ENCODE measurements at regions not wholly inside any gene's neighbourhood (a gene's known extent, or its start where the extent isn't known, plus 50 kb on each side); places are given as distances from the start of the nearest gene placed in this dataset.

DNA sequence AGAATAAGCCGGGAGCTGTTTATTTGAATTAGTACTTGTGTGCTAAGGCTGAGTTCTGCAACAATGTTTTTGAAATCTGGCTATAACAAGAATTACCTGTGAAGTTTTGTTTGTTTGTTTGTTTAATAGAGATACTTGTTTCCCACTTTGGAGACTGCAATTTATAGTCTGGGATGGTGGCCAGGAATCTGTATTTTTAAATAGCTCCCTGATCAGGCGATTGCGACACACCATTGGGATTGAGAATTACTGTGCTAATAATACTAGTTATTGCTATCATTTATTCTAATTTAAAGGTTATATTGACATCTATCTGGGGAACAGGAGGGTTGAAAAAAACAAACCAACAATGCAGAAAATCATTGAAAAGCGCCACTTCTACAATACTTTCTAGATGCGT is 951.6 kb upstream of the TENM3 start:
- FAIRE-seq: no peak
- no peak for DNase-seq (ENCODE audit: extremely low spot score, insufficient read length, low read depth)

DNA sequence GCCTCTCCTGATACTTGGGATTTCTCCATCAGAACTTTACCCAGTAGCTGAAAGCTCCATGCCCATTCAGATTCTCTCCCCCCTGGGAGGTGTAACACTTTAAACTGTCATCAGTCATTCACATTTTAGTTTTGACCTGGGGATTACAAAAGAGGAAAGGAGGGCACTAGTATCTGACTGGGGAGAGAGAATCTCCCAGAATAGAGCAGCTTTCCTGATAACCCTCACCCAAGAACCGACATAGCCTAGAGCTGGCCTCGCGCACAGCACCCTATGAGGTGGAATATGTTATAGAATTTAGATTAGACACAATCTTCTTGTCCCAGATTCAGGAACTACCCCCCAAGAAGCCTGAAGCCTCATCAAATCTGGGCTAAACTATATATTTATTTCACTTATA is 950.2 kb upstream of the TENM3 start:
- FAIRE-seq (no peak), DNase-seq (ENCODE audit: extremely low spot score, insufficient read length, low read depth) (no peak)

DNA sequence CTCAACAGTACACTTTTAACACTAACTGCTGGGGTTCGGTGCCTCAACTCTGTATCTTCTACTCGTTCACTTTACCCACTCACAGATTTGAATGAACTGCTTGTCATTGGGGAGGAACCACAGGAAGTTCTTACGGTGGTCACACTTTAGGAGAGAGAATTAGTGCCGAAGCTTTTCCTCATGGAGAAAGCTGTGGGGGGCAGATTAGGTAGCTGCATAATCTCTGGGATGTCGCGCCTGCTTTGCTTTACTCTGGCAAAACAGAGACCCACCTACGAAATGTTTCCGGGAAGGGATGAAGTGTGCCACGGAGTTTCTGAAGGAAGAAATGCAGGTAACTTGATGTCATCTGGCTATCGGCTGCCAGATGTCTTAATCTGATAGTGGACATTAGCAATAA is 949.7 kb upstream of the TENM3 start:
- FAIRE-seq (no peak), DNase-seq (ENCODE audit: extremely low spot score, insufficient read length, low read depth) (no peak)

DNA sequence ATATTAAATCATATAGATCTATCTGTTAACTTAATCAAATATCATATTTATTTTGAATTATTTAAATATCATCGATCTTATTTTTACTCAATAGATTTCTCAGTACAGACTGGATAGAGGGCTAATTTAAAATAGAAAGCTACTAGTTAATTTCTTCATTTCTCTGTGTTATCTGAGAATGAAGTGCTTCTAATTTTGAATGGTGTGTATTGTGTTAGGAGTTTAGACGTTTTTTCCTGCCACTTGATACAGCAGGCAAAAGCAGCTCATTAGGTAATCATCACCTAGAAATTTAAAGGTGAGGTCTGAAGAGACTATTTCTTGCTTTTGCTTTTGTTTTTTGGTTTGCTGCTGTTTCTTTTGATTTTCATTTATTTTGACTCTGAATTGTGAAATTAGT is 948.8 kb upstream of the TENM3 start:
- FAIRE-seq (no peak), DNase-seq (ENCODE audit: extremely low spot score, insufficient read length, low read depth) (no peak)

DNA sequence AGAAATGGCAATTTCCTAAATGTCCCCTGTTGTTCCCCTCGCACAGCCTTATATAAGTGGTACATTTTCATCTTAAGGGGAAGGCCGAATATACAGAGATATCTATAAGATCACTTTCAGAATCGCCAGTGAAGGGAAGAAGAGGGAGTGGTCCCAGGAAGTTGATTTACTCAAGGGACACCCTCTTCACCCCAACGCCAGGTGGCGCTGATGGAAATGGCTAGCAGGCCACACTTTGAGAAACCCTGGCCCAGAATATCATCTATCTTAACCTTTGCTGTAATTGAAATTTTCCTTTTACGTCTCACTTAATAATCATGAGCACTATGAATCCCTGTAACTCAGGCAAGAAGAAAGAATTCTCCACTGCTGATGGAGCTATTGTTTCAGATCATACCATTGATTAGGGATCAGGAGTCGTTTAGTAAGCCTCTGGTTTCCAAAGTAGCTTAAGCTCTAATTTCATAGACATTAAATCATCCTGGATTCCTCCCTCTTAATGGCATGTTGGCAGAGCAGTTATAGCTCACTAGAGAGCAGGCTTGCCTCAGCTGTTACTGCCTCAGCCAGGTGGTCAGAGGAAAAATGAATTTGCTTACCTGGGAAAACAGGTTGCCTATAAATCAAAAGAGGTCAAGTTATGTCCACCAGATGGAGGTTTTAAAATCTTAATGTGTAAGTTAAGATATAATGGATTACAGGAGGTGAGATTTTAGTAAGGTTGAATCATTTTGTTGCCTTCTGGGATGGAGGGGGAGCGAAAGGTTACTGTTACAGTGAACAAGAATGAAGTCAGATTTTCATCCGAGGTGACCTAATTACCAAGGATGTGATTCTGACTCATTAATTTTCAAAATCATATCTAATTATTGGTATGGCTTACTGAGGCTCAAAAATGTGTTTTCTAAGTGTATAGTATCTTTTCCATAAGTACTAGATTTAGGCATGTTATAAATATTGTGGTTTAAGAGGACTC is 941.2 kb upstream of the TENM3 start:
- FAIRE-seq (no peak), DNase-seq (ENCODE audit: extremely low spot score, insufficient read length, low read depth) (no peak)

DNA sequence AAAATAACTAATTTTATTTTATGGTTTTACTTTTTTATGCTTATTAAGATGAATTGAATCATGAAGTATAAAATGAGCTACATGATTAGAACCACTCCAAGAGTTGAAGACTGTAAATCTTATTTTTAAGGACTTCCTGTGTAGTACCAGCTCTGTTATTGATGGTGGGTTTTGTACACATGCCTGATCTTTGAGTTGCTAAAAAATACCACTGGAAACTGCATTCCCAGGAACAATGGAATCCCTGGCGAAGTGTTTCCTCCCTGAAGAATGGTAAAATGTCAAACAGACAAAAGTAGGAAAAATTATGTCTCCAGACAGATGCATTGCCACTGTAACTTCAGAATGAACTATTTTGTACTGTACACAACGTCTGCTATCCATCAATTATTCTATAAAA is 935.4 kb upstream of the TENM3 start:
- no peak for FAIRE-seq
- no peak for DNase-seq (ENCODE audit: extremely low spot score, insufficient read length, low read depth)

DNA sequence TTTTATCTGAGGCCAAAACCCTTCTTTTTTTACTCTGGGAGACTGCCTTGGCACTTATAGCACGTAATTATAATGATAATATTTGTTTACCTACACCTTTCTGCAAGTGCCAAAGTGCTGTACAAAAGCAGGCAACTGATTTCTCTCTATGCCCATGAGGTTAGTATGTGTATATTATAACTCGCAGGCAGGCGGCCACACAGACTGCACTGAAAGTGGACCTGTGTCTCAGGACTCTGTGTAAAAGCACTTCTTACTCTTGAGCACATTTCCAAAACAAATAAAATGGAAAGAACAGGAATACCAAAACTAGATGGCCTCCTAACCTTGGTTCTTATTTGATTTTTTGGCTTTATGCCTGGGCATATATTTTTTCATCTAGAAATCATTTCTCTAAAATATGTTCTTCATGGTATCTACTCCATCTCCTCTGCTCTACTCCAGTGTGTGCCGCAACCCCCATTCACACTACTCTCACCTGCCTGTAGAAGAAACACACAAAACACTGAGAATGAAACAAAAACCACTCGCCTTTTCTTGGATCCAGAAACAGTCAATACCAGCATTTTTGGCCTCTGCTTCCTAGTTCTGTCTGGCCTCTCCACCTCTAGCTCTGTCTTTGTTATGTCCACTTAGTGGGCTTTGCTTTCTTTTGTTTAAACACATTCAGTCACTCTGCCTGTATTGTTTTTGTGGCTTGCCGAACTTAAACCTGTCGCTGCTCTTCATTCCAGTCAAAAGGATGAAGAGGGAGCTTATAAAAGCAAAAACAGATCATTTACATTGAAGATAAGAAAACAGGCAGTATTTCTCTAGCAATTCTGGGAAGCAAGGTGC is 934.5 kb upstream of the TENM3 start:
- DNase-seq (ENCODE audit: extremely low spot score, insufficient read length, low read depth): no peak
- no peak for FAIRE-seq

DNA sequence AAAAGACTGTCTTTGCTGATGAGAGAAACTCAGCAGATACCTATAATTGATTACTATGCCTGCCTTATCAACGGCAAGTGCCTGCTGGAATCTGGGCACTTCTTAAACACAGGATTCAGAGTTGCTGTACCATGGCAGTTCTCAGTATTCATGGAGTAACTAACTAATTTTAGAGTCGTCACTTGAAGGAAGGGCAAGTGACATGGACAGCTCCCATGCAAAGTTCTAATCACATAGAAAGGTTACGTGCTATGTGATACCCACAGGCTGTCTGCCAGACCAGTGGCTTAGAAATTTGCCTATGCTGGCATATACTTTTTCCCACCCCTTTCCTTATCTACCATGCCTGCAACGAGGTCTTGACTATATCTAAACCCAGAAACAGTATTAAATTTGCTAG is 931.1 kb upstream of the TENM3 start:
- FAIRE-seq: no peak

DNA sequence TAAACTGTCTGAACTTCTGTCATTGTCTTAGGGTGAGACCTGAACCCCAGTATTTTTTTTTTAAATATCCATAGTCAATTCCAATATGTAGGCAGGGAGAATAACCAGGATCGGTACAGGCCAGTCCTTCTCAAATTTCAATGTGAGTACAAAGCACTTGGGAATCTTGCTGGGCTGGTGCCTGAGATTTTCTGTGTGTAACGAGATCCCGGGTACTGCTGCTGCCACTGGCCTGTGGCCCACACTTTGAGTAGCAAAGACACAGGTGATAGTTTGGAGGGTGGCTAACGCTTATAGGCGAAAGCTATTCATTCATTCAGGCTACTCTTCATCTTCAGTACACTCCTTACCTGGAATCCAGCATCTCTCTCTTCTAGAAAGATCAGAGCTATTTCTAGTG is 923.6 kb upstream of the TENM3 start:
- FAIRE-seq (no peak), DNase-seq (ENCODE audit: extremely low spot score, insufficient read length, low read depth) (no peak)

More for the DNA sequence above, 931.1 kb upstream of the TENM3 start:
- no peak for DNase-seq (ENCODE audit: extremely low spot score, insufficient read length, low read depth)

DNA sequence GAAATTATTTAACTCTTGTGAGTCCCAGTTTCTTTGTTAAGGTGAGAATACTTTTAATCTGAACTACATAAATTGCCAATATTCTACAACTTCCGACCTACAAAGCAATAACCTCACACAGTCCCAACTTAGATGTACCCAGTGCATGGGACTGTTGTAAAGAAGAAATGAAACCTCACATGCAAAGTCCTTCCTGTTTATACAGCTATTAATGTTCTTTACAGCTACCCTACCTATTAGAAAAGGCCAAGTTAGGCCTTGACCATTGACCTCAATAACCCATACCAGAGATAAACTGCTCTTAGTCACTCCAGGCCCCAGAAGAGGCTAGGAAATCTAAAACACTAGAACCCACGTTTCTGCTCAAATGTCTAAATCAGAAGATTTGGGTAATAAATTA is 920.1 kb upstream of the TENM3 start:
- FAIRE-seq (no peak), DNase-seq (ENCODE audit: extremely low spot score, insufficient read length, low read depth) (no peak)

DNA sequence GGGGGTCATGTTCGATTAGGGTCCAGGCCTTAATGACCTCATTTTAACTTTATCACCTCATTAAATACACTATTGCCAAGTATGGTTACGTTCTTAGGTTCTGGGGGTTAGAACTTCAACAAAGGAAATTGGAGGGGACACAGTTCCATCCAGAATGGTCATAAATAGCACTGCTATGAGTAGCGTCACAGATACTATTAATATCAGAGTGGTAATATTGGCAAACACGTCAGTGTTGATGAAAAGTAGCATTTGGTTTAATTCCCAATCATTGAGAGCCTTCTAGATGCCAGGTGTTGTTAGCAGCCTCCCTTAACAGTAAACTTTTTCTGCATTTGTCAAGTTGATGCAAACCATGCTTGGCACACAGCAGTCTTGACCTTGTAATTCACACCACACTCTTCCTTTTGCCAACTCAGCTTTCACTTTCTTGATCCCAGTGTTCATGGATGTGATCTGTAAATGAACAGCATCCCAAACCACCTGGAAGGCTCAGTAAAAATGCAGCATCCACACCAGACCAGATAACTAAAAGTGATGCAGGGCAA is 912.5 kb upstream of the TENM3 start:
- no peak for FAIRE-seq
- no peak for DNase-seq (ENCODE audit: extremely low spot score, insufficient read length, low read depth)

DNA sequence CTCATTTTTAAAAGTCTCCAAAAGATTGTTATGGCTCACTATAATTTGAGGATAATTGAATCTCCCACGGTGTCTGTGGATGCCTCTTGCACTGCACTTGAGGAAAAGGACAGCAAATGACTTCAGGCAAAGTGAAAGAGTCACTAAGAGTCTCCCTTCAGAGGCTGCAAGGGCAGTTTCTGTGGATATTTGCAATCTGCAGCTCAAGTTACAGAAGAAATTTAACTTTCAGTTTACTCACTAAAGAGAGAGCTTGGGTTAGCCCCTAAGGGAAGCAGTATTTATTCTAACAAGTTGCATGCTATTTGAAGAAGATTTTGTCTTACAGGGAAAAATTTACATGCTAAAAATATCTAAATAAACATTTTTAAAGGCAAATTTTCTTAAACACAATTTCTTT is 912.0 kb upstream of the TENM3 start:
- FAIRE-seq: no peak

DNA sequence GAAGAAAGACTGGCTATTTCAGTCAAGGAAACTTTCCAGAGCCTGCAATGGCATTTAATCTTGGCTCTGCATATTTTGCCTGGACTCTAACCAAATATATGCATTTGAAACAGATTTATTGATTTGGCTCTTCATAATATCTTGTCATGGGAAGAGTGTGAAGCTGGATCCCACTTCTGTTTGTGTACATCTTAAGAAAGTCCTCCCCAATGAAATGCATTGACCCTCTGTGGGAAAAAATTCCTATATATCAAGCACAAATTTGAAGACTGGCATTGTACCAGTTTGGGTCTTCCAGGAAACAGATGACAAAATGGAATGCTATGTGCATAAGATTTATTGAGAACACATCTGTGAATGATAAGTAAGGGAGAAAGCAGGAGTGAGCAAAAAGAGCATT is 897.3 kb upstream of the TENM3 start:
- DNase-seq (ENCODE audit: extremely low spot score, insufficient read length, low read depth) (no peak), FAIRE-seq (no peak)

More for the DNA sequence above, 912.0 kb upstream of the TENM3 start:
- DNase-seq (ENCODE audit: extremely low spot score, insufficient read length, low read depth): no peak

DNA sequence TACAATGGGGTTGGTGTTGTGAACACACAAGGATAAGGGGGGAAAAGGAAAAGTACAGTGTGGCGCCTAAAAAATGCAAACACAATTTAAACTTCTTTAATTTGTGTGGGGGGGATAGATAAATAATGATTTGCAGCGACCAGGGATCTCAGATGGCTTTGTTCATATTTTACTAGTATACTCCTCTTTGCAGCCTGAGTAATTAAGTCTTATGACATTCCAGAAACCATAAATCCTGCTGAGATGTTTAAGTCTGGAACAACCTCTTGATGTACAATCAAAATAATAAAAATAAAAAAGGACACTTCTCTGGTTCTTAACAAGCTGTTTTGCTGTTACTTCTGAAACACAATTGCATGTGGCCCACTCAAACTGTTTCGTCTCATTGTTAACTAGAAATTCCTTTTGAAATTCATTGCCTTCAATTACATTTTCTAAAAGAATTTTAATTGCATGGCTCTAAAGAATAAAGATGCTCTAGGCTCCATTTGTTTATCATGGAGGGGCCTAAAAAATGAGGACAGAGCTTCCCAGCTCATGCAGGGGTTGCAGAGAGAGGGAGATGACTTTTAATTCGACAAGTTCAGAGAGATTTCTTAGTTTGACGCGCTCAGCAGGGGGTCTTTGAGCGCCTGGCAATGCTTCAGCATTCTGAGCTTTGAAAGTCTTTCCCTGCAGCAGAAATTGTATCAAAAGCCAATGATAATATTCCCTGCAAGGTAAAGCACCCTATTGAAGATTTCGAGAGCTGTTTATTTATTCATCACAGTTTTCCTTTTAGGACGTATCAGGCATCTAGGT is 892.4 kb upstream of the TENM3 start:
- no peak for DNase-seq (ENCODE audit: extremely low spot score, insufficient read length, low read depth)
- no peak for FAIRE-seq

DNA sequence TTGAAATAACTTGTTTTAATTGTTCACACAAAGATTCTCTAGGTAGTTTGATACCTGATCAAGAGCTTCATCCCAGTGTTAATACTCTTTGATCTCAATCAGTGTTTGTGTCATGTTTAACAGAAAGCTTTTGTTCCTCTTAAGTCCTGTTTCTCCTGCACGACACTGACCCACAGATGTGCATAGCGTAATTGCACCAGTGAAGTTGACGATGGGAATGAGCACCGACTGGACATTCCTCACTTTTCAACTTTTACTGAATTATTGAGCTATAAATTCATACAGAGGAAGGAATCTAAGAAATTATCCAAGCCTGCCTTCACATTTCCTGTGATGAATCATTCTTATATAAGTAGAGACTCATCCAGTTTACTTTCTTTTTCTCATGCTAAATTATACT is 878.7 kb upstream of the TENM3 start:
- no peak for FAIRE-seq

DNA sequence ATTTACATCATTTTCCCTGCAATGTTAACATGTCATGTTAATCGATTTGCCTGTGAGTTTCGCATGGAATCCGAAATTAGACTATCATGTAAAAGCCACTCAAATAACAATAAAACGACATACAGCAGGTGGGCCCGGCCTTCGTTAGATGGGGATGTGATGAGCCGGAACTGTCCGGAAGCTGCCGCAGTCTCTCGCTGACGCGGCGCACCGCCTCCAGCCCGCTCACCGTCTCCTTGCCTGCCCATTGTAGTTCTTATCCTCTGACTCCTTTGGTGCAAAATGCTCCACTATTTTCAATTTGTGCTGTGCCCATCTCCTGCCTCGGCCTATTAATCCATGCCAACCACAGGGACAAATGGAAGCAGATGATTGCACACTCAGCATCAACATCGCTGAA is 877.5 kb upstream of the TENM3 start:
- no peak for FAIRE-seq

More for the DNA sequence above, 878.7 kb upstream of the TENM3 start:
- DNase-seq (ENCODE audit: extremely low spot score, insufficient read length, low read depth): no peak

DNA sequence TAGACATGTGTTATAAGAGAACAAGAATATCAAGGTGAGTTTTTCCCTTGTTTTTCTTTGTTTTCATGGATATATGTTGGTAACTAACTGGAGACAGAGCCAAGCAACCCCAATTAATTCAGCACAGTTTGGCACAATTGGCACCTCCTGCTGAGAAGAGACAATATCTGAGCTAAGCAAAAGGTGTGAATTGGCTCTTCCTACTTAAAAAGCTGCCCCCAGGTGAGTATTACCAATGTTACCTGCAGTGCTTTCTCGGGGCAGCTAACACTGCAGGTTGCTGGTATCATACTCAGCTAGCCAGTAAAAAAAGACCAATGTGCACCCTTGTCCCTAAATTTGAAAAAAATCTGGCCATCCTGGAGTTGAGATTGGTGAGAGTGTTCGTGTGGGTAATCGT is 871.2 kb upstream of the TENM3 start:
- DNase-seq (ENCODE audit: extremely low spot score, insufficient read length, low read depth) (no peak), FAIRE-seq (no peak)

More for the DNA sequence above, 877.5 kb upstream of the TENM3 start:
- no peak for DNase-seq (ENCODE audit: extremely low spot score, insufficient read length, low read depth)

DNA sequence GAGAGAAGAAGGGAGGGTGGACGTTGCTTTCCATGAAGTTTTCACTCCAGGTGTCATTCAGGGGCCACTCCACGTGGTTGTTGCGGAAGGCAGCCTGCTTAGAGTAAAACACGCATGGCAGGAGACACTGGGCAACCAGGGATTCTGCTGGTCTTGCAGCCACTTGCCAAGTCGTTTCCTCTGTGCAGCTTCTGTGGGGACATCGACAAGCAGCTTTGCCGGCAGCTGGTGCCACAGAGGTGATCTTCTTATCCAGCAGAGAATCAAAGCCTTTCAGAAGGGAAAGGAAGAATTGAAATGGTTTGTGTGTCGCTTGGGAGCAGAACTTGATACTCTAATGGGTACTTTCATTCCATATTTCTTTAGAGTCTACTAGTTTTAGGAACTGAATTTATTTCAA is 867.1 kb upstream of the TENM3 start:
- FAIRE-seq: no peak

DNA sequence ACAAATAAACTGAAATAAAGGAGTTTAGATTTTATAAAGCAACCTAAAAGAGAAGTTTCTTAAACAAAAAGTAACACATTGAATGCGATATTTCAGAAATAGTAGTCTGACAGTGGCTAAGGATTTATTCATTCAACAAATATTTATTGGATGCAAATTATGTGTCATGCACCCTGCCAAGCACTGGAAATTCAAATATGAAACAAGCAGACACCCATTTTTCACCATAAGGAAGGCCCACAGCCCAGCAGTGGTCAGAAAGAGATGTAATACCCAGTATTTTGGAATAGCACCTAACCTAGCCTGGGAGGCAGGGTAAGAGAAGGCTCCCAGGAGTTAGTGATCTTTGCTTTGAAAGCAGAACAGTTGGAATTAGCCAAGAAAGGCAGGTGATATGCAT is 855.1 kb upstream of the TENM3 start:
- FAIRE-seq (no peak), DNase-seq (ENCODE audit: extremely low spot score, insufficient read length, low read depth) (no peak)

More for the DNA sequence above, 867.1 kb upstream of the TENM3 start:
- no peak for DNase-seq (ENCODE audit: extremely low spot score, insufficient read length, low read depth)

DNA sequence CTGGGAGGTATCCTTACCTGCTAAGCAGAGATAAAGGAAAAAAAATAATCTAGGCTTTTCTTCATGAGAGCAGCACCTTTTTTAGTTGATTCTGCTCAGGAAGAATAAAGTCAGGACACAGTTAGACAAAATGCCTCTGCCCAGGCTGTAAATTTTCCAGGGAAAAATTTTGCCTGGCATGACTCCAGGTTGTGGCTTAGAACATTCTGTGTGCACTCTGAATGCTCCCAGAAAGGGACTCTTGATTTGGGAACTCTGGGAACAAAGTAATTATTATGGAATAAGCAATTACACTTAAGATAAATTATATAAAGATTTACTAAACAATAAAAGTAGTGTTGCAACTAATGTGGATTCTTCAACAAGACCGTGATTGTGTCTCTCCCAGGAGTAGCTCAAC is 826.2 kb upstream of the TENM3 start:
- no peak for FAIRE-seq
- DNase-seq (ENCODE audit: extremely low spot score, insufficient read length, low read depth): no peak
